GM23338 (cell line): ENCODE measurements at regions not wholly inside any gene's neighbourhood (a gene's known extent, or its start where the extent isn't known, plus 50 kb on each side); places are given as distances from the start of the nearest gene placed in this dataset.

ENCODE experiments used
- CTCF ChIP-seq, 2 experiments: fragments of 200-600 bp in 1 of 2; sonication (generic) in 1 of 2; conservative IDR thresholded peaks; 2 replicates each; pipeline versions ENCODE4 v1.5.1 to v1.6.1; 2016 to 2017; ENCODE audit warnings: antibody characterized with exemption in 2 of 2, low read depth in 2 of 2, mild to moderate bottlenecking in 2 of 2, moderate library complexity in 1 of 2
- POLR2AphosphoS5 ChIP-seq: IDR thresholded peaks from 2 replicates; pipeline ENCODE4 v1.6.1; 2016; ENCODE audit warnings: antibody characterized with exemption, low read depth
- REST ChIP-seq: IDR thresholded peaks from one replicate; pipeline ENCODE4 v1.6.1; 2018; ENCODE audit warnings: antibody characterized with exemption; ENCODE audit not compliant: unreplicated experiment

- no peak for TF ChIP-seq CTCF (conservative IDR thresholded peaks at IDR 0.05; ENCODE audit: low read depth in 2 of 2)
- TF ChIP-seq REST, result no peak
- no peak for TF ChIP-seq POLR2AphosphoS5
These were observed 52.0 kb upstream of the IVNS1ABP start for GRCh38 chr1:185368913-185369491.
